H1 (cell line): ENCODE measurements at regions not wholly inside any gene's neighbourhood (a gene's known extent, or its start where the extent isn't known, plus 50 kb on each side); places are given as distances from the start of the nearest gene placed in this dataset.

ENCODE experiments used
- CTCF ChIA-PET: fragments of 300-600 bp; sonication (Branson Sonifier 250); formaldehyde crosslinking; loops from one replicate; lab custom pipeline; 2021; ENCODE audit not compliant: partially characterized antibody; lab: Charles Lee
- POLR2A ChIA-PET: fragments of 300-600 bp; sonication (Branson Sonifier 250); formaldehyde crosslinking; loops from one replicate; lab custom pipeline; 2021; ENCODE audit warnings: inconsistent platforms; ENCODE audit not compliant: partially characterized antibody; lab: Charles Lee
- DNase-seq, 2 experiments: peaks; one replicate each; pipeline versions ENCODE4 v3.0.0 to v3.0.0-alpha.2; 2010 to 2022; ENCODE audit warnings: low spot score in 2 of 2, low read depth in 1 of 2, mixed read lengths in 1 of 2
- FAIRE-seq: peaks from 2 replicates; lab custom pipeline; 2011; peaks lifted over from hg19 to GRCh38; lab: Jason Lieb, UNC
- H2AFZ ChIP-seq: 2 replicates; pipeline ENCODE4 v1.8.1; 2012; ENCODE audit warnings: low read length, inconsistent platforms
- H2AK5ac ChIP-seq: 2 replicates; pipeline ENCODE4 v1.6.1; 2013; ENCODE audit warnings: low read depth, low read length
- H2BK120ac ChIP-seq: replicated peaks from 2 replicates; pipeline ENCODE3; 2013; ENCODE audit warnings: low read depth, low read length, inconsistent platforms
- H2BK12ac ChIP-seq: 2 replicates; pipeline ENCODE4 v1.6.1; 2013; ENCODE audit warnings: low read depth, low read length
- H2BK15ac ChIP-seq: 2 replicates; pipeline ENCODE4 v1.6.1; 2013; ENCODE audit warnings: low read length
- H2BK20ac ChIP-seq: 2 replicates; pipeline ENCODE4 v1.6.1; 2013; ENCODE audit warnings: low read length
- H2BK5ac ChIP-seq: 2 replicates; pipeline ENCODE4 v1.6.1; 2013; ENCODE audit warnings: low read depth, low read length
- H3K14ac ChIP-seq: 2 replicates; pipeline ENCODE4 v1.6.1; 2013; ENCODE audit warnings: inconsistent platforms; ENCODE audit not compliant: insufficient read length
- H3K18ac ChIP-seq: 2 replicates; pipeline ENCODE4 v1.6.1; 2013; ENCODE audit warnings: low read length; ENCODE audit errors: extremely low read depth
- H3K23ac ChIP-seq: 2 replicates; pipeline ENCODE4 v1.6.1; 2013; ENCODE audit warnings: inconsistent platforms; ENCODE audit not compliant: insufficient read length
- H3K23me2 ChIP-seq: 2 replicates; pipeline ENCODE4 v1.6.1; 2013; ENCODE audit warnings: low read depth, low read length
- H3K27ac ChIP-seq: 2 replicates; pipeline ENCODE4 v1.6.1; 2011; ENCODE audit warnings: low read depth, low read length, inconsistent platforms
- H3K27me3 ChIP-seq, 4 experiments: replicated peaks in 1 of 4; 1 replicate in 1 of 4; 2 replicates in 3 of 4; pipeline versions ENCODE4 v1.6.1 to v1.8.1; 2011 to 2013; ENCODE audit warnings: low read length in 3 of 4, mild to moderate bottlenecking in 3 of 4, inconsistent platforms in 2 of 4, mixed read lengths in 2 of 4, moderate library complexity in 1 of 4; ENCODE audit not compliant: control insufficient read depth in 3 of 4, insufficient read depth in 3 of 4; ENCODE audit errors: extremely low read depth in 1 of 4
- H3K36me3 ChIP-seq, 4 experiments: 2 replicates each; pipeline versions ENCODE4 v1.6.1 to v1.8.1; 2011 to 2013; ENCODE audit warnings: mild to moderate bottlenecking in 4 of 4, low read length in 3 of 4, moderate library complexity in 2 of 4, control low read depth in 1 of 4, inconsistent platforms in 1 of 4; ENCODE audit not compliant: insufficient read depth in 4 of 4, control insufficient read depth in 2 of 4
- H3K4ac ChIP-seq: replicated peaks from 2 replicates; pipeline ENCODE3; 2013; ENCODE audit warnings: low read length, low read depth, mixed read lengths, inconsistent platforms; ENCODE audit not compliant: insufficient read length
- H3K4me1 ChIP-seq, 4 experiments: replicated peaks in 1 of 4; 1 replicate in 1 of 4; 2 replicates in 3 of 4; pipeline versions ENCODE4 v1.6.1 to v1.8.1; 2011 to 2013; ENCODE audit warnings: low read length in 3 of 4, inconsistent platforms in 2 of 4, mixed read lengths in 1 of 4; ENCODE audit not compliant: insufficient read depth in 4 of 4, control insufficient read depth in 3 of 4
- H3K4me2 ChIP-seq, 2 experiments: 2 replicates each; pipeline versions ENCODE4 v1.6.1 to v1.8.1; 2011 to 2013; ENCODE audit warnings: low read depth in 2 of 2, low read length in 2 of 2, control low read depth in 1 of 2, inconsistent platforms in 1 of 2, mild to moderate bottlenecking in 1 of 2; ENCODE audit not compliant: insufficient read depth in 1 of 2
- H3K4me3 ChIP-seq, 4 experiments: fragments of 200-600, 300-600 bp in 1 of 4; sonication (generic), shearing (Covaris generic), sonication (Bioruptor Twin) in 1 of 4; 2 replicates each; pipeline versions ENCODE4 v1.5.1 to v1.8.1; 2011 to 2016; ENCODE audit warnings: low read length in 4 of 4, low read depth in 3 of 4, control low read depth in 2 of 4, inconsistent platforms in 2 of 4, mild to moderate bottlenecking in 2 of 4, mixed read lengths in 1 of 4, moderate library complexity in 1 of 4; ENCODE audit not compliant: insufficient read depth in 2 of 4; ENCODE audit errors: extremely low read depth in 1 of 4
- H3K56ac ChIP-seq: replicated peaks from 2 replicates; pipeline ENCODE3; 2013; ENCODE audit warnings: low read depth, mild to moderate bottlenecking, mixed read lengths, low read length, inconsistent platforms; ENCODE audit not compliant: insufficient read length
- H3K79me1 ChIP-seq: 2 replicates; pipeline ENCODE4 v1.6.1; 2013; ENCODE audit warnings: low read depth, low read length, control low read depth
- H3K79me2 ChIP-seq, 2 experiments: 2 replicates each; pipeline versions ENCODE4 v1.6.1 to v1.8.1; 2012 to 2013; ENCODE audit warnings: low read length in 2 of 2, mild to moderate bottlenecking in 2 of 2, inconsistent platforms in 1 of 2; ENCODE audit not compliant: insufficient read depth in 2 of 2, control insufficient read depth in 1 of 2
- H3K9ac ChIP-seq, 4 experiments: replicated peaks in 1 of 4; 1 replicate in 1 of 4; 2 replicates in 3 of 4; pipeline versions ENCODE4 v1.6.1 to v1.8.1; 2011 to 2013; ENCODE audit warnings: low read depth in 3 of 4, low read length in 3 of 4, control low read depth in 2 of 4, mild to moderate bottlenecking in 2 of 4, moderate library complexity in 2 of 4, inconsistent platforms in 1 of 4; ENCODE audit errors: extremely low read depth in 1 of 4
- H3K9me3 ChIP-seq, 2 experiments: 2 replicates each; pipeline versions ENCODE4 v1.6.1 to v1.8.1; 2012 to 2013; ENCODE audit warnings: mild to moderate bottlenecking in 2 of 2, moderate library complexity in 2 of 2, control low read depth in 1 of 2, inconsistent platforms in 1 of 2, low read depth in 1 of 2, low read length in 1 of 2, mixed read lengths in 1 of 2; ENCODE audit not compliant: insufficient read depth in 2 of 2
- H4K20me1 ChIP-seq, 2 experiments: replicated peaks in 1 of 2; 2 replicates each; pipeline versions ENCODE3 to v1.8.1; 2011 to 2013; ENCODE audit warnings: inconsistent platforms in 2 of 2, low read length in 2 of 2, mild to moderate bottlenecking in 1 of 2; ENCODE audit not compliant: insufficient read depth in 2 of 2, control insufficient read depth in 1 of 2
- H4K5ac ChIP-seq: 2 replicates; pipeline ENCODE4 v1.6.1; 2013; ENCODE audit warnings: low read length, low read depth, mixed read lengths, inconsistent platforms; ENCODE audit not compliant: insufficient read length
- H4K8ac ChIP-seq: 2 replicates; pipeline ENCODE4 v1.8.0; 2013; ENCODE audit warnings: mild to moderate bottlenecking, moderate library complexity, low read length, inconsistent platforms; ENCODE audit not compliant: insufficient read depth; ENCODE audit errors: extremely low read depth
- H4K91ac ChIP-seq: replicated peaks from 2 replicates; pipeline ENCODE3; 2013; ENCODE audit warnings: low read length, mixed read lengths, inconsistent platforms; ENCODE audit not compliant: insufficient read length
- TCF12 ChIP-seq: IDR thresholded peaks from 2 replicates; pipeline ENCODE4 v1.6.1; 2011; ENCODE audit warnings: low read depth, mild to moderate bottlenecking, low read length
- WGBS, 2 experiments: shearing (Covaris generic) in 1 of 2; methylation state at CpG; one replicate each; pipeline versions ENCODE4 v1.1.6 to v1.1.7; 2013 to 2015; ENCODE audit warnings: low lambda C conversion rate in 2 of 2, mixed read lengths in 2 of 2, inconsistent platforms in 1 of 2, low coverage in 1 of 2, missing lambda C conversion rate in 1 of 2; ENCODE audit not compliant: insufficient replicate concordance in 2 of 2, insufficient coverage in 1 of 2, insufficient read length in 1 of 2; ENCODE audit errors: extremely low coverage in 1 of 2, missing lambda C conversion rate in 1 of 2; 5-methylcytosine and 5-hydroxymethylcytosine counted together

DNA sequence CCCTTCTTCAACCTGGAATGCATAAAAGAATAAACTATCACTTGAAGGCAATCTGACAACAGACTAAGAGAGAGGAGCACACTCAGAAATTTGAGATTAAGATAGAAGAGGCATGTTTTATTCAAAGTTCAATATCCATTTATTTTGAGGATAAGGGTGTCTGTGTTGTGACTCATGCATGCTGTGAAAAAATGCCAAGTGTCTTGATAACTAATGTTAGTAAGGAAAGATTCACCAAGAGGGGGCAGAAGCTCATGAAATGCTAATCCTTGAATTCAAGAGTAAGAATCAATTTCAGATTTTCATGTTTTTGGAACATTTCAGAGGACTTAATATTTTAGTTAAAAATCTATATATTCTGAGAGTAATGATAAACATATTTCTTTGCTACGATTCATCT, 94.0 kb downstream of the IFI44 start:
- Histone ChIP-seq H2BK12ac (no peak overlapping the region), H3K4ac (no peak overlapping the region), H2AK5ac (no peak overlapping the region), H2BK20ac (no peak overlapping the region), H4K8ac (no peak overlapping the region), H3K23me2 (no peaks in the 10 kb centered on the region), H3K23ac (no peak overlapping the region), H3K18ac (no peak overlapping the region), H4K91ac (no peak overlapping the region), H4K5ac (no peak overlapping the region), H3K27me3 (no peaks in the 10 kb centered on the region), H3K9me3 (peaks cover 2 to 4% of the 10 kb centered on the region in 2 experiments; a peak in 1 of 4 replicates), H2BK120ac (no peak overlapping the region), H3K4me2 (no peak overlapping the region), H3K4me3 (no peak overlapping the region), H3K79me2 (no peaks in the 10 kb centered on the region), H3K27ac (no peak overlapping the region), H3K14ac (no peak overlapping the region), H3K4me1 (no peaks in the 10 kb centered on the region), H2BK15ac (no peak overlapping the region), H3K79me1 (no peaks in the 10 kb centered on the region), H4K20me1 (no peaks in the 10 kb centered on the region), H3K56ac (no peak overlapping the region), H3K36me3 (no peaks in the 10 kb centered on the region), H2BK5ac (no peak overlapping the region), H2AFZ (no peak overlapping the region), H3K9ac (no peak overlapping the region)
- POLR2A ChIA-PET: interaction anchor here (0.6 kb wide), 1 partner anchor 9 kb away, joined by 3 read pairs; no protein-coding TSS in a partner anchor
- 91% methylated on average over 1 of the region's 1 CpG; no CpG with 5 or more reads in 1 of the 2 experiments for WGBS, 2 experiments
- FAIRE-seq (no peak), DNase-seq (no peak)
- CTCF ChIA-PET: interaction anchor here (0.7 to 0.9 kb wide), 2 partner anchors 69 to 71 kb away, joined by 3 to 5 read pairs; no protein-coding TSS in a partner anchor
- no peak for TF ChIP-seq TCF12
